GM23248 (cell line): ENCODE measurements at regions not wholly inside any gene's neighbourhood (a gene's known extent, or its start where the extent isn't known, plus 50 kb on each side); places are given as distances from the start of the nearest gene placed in this dataset.
"Not testable (repeated sequence)": the region's sequence is repeated elsewhere in the genome, so short reads cannot be mapped to it uniquely, and the experiment has no call there.

ENCODE experiments used
- DNase-seq: peaks from one replicate; pipeline ENCODE4 v3.0.0-alpha.2; 2015
- H2AFZ ChIP-seq: fragments of 200-600 bp; sonication (generic); 2 replicates; pipeline ENCODE4 v1.6.1; 2016; ENCODE audit warnings: antibody characterized with exemption
- H3F3A ChIP-seq: fragments of 200-600 bp; sonication (generic); 2 replicates; pipeline ENCODE4 v1.6.1; 2016; ENCODE audit warnings: mild to moderate bottlenecking, antibody characterized with exemption, mixed run types; ENCODE audit not compliant: insufficient read depth
- H3K27ac ChIP-seq: fragments of 200-600 bp; sonication (generic); 2 replicates; pipeline ENCODE4 v1.5.1; 2016; ENCODE audit warnings: mild to moderate bottlenecking
- H3K27me3 ChIP-seq: fragments of 200-600 bp; sonication (generic); replicated peaks from 2 replicates; pipeline ENCODE4 v1.6.1; 2016; ENCODE audit warnings: mild to moderate bottlenecking; ENCODE audit not compliant: insufficient read depth
- H3K36me3 ChIP-seq: fragments of 200-600 bp; sonication (generic); 2 replicates; pipeline ENCODE4 v1.6.1; 2016; ENCODE audit warnings: low read depth, mild to moderate bottlenecking
- H3K4me1 ChIP-seq: fragments of 200-600 bp; sonication (generic); 2 replicates; pipeline ENCODE4 v1.6.1; 2016; ENCODE audit warnings: mild to moderate bottlenecking; ENCODE audit not compliant: insufficient read depth
- H3K4me2 ChIP-seq: fragments of 200-600 bp; sonication (generic); one replicate; pipeline ENCODE4 v1.6.1; 2016; ENCODE audit warnings: mild to moderate bottlenecking; ENCODE audit not compliant: unreplicated experiment
- H3K4me3 ChIP-seq: fragments of 200-600 bp; sonication (generic); 2 replicates; pipeline ENCODE4 v1.5.1; 2016; ENCODE audit warnings: mild to moderate bottlenecking
- H3K79me2 ChIP-seq: fragments of 200-600 bp; sonication (generic); 2 replicates; pipeline ENCODE4 v1.6.1; 2016; ENCODE audit warnings: mild to moderate bottlenecking; ENCODE audit not compliant: insufficient read depth
- H3K9ac ChIP-seq: fragments of 200-600 bp; sonication (generic); 2 replicates; pipeline ENCODE4 v1.6.1; 2016; ENCODE audit warnings: mild to moderate bottlenecking
- H3K9me2 ChIP-seq: fragments of 200-600 bp; sonication (generic); 2 replicates; pipeline ENCODE4 v1.6.1; 2016; ENCODE audit warnings: mixed run types, mild to moderate bottlenecking, moderate library complexity; ENCODE audit not compliant: insufficient read depth
- H3K9me3 ChIP-seq: fragments of 200-600 bp; sonication (generic); one replicate; pipeline ENCODE4 v1.6.1; 2017; ENCODE audit warnings: low read depth
- H4K20me1 ChIP-seq: fragments of 200-600 bp; sonication (generic); 2 replicates; pipeline ENCODE4 v1.6.0; 2016; ENCODE audit not compliant: insufficient read depth
- EZH2 ChIP-seq: fragments of 200-600 bp; sonication (generic); IDR thresholded peaks from 2 replicates; pipeline ENCODE4 v1.6.1; 2018; ENCODE audit warnings: antibody characterized with exemption, mild to moderate bottlenecking; ENCODE audit not compliant: insufficient read depth, poor library complexity, severe bottlenecking
- EZH2phosphoT487 ChIP-seq: fragments of 200-600 bp; sonication (generic); IDR thresholded peaks from 2 replicates; pipeline ENCODE4 v1.6.1; 2018; ENCODE audit warnings: antibody characterized with exemption, moderate library complexity, mild to moderate bottlenecking, low read depth; ENCODE audit not compliant: insufficient read depth
- WGBS, 2 experiments: methylation state at CpG; one replicate each; pipeline ENCODE4 v1.1.6; 2015 to 2017; ENCODE audit warnings: low lambda C conversion rate in 2 of 2, low coverage in 1 of 2; ENCODE audit errors: missing lambda C conversion rate in 2 of 2; 5-methylcytosine and 5-hydroxymethylcytosine counted together
- in situ Hi-C: fragments of 300-500 bp; cut with MboI; formaldehyde crosslinking; loops from 2 replicates; pipeline ENCODE4 v1.15.0; 2020

DNA sequence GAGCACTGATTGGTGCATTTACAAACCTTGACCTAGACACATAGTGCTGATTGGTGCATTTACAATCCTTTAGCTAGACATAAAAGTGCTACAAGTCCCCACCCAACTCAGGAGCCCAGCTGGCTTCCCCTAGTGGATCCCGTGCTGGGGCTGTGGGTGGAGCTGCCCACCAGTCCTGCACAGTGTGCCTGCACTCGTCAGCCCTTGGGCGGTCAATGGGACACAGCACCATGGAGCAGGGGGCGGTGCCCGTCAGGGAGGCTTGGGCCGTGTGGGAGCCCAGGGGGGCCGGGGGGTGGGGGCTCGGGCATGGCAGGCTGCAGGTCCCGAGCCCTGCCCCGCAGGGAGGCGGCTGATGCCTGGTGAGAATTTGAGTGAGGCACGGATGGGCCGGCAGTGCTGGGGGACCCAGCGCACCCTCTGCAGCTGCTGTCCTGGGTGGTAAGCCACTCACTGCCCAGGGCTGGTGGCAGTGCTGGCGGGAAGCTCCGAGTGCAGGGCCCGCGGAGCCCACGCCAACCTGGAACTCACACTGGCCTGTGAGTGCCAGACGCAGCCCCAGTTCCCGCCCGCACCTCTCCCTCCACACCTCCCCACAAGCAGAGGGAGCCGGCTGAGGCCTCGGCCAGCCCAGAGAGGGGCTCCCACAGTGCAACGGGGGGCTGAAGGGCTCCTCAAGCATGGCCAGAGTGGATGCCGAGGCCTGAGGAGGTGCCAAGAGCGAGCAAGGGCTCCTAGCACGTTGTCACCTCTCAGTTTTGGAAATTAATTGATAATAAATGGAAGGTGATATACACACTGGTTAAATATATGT, 207.7 kb downstream of the RAP2B start:
- Histone ChIP-seq H4K20me1 (no peaks in the 10 kb centered on the region), H3K4me2 (no peak overlapping the region), H3K4me3 (no peak overlapping the region), H3K27ac (no peak overlapping the region), H3K4me1 (no peaks in the 10 kb centered on the region), H3K9me2 (no peaks in the 10 kb centered on the region), H3K27me3 (no peaks in the 10 kb centered on the region), H3K9me3 (no peaks in the 10 kb centered on the region), H3K9ac (no peak overlapping the region), H3K79me2 (no peaks in the 10 kb centered on the region), H3K36me3 (no peaks in the 10 kb centered on the region), H3F3A (no peaks in the 10 kb centered on the region; the same call in 1 of the 2 replicates), H2AFZ (no peak overlapping the region)
- no peak for TF ChIP-seq EZH2phosphoT487
- no peak for TF ChIP-seq EZH2
- 68 to 71% methylated on average over 14 to 28 of the region's 28 CpGs for WGBS, 2 experiments
- no peak for DNase-seq
- in situ Hi-C loops, result no loop called here

DNA sequence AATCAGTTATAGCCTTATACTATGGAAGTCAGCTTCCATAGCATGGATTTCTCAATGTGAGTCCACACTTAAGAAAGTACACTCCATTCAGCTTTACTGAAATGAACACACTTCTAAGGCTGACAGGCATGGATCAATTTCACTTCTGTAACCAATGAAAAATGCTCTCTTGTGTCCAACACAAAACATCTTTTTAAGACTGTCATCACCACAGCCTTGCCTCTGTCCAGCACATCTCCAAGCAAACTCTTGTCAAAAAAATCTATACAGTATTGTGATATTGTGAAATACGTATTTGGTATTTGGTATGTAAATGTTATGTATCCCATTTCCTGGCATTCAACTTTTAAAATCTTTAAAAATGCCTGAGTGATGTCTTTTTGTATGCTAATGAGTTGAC, 208.7 kb downstream of the RAP2B start:
- TF ChIP-seq EZH2, result no peak
- no peak for TF ChIP-seq EZH2phosphoT487
- Histone ChIP-seq H3F3A (no peaks in the 10 kb centered on the region; the same call in 1 of the 2 replicates), H3K4me3 (no peak overlapping the region), H4K20me1 (no peaks in the 10 kb centered on the region), H3K27ac (no peak overlapping the region), H3K9ac (no peak overlapping the region), H3K36me3 (no peaks in the 10 kb centered on the region), H3K9me2 (no peaks in the 10 kb centered on the region), H3K4me1 (no peaks in the 10 kb centered on the region), H3K27me3 (no peaks in the 10 kb centered on the region), H2AFZ (no peak overlapping the region), H3K79me2 (no peaks in the 10 kb centered on the region), H3K4me2 (no peak overlapping the region), H3K9me3 (no peaks in the 10 kb centered on the region)
- WGBS, 2 experiments, result 82% methylated on average over 1 of the region's 1 CpG
- DNase-seq, result no peak
- in situ Hi-C loops, result no loop called here

DNA sequence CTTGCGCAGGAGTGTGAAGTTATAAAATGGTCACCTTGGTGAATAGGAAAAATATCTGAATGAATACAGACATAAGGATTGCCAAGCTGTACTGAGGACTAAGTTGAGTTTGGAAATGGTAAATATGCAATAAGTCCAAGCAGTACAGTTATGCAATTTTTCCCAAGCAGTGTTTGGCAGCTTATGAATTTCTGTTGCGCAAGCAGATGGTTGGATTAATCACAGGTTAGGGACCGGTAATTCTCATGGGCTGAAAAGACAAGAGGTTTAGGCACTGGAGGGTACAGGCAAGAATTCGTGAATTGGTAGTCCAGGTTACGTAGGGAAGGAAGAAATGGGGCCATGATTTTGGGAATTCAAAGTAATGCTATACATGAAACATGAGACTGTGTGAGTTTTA, 210.3 kb downstream of the RAP2B start:
- peak; percentile 76 for DNase-seq
- H3K27me3 ChIP-seq, result no peaks in the 10 kb centered on the region
- WGBS, 2 experiments, result 59 to 60% methylated on average over 5 of the region's 5 CpGs
- no peaks in the 10 kb centered on the region for H3K36me3 ChIP-seq
- H3K27ac ChIP-seq, result no peak overlapping the region
- in situ Hi-C loops, result no loop called here
- H3K4me3 ChIP-seq, result no peak overlapping the region
- no peaks in the 10 kb centered on the region for H4K20me1 ChIP-seq
- H3K79me2 ChIP-seq, result no peaks in the 10 kb centered on the region
- TF ChIP-seq EZH2phosphoT487, result no peak
- TF ChIP-seq EZH2, result no peak
- H3K9me3 ChIP-seq, result no peaks in the 10 kb centered on the region
- no peak overlapping the region for H2AFZ ChIP-seq
- H3K9ac ChIP-seq, result no peak overlapping the region
- no peak overlapping the region for H3K4me2 ChIP-seq
- no peaks in the 10 kb centered on the region for H3K9me2 ChIP-seq
- no peaks in the 10 kb centered on the region for H3K4me1 ChIP-seq
- no peaks in the 10 kb centered on the region; the same call in 1 of the 2 replicates for H3F3A ChIP-seq

DNA sequence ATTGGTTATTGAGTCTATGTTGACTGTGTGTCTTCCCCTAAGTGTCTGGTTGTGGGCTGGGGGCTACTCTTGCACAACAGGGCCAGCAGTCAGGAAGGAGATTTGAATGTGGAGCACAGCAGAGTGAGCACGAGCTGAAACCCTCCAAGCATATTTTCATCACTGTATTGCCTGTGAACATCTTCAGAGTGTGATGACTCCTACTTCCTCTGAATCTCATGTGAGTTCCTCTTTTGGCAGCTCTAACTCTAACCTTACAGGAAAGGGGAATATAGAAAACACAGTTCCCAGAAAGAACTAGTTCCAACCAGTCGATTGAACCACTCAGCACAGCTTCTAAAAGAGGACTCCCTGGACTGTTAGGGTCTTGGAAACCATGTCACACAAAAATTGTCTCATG, 211.6 kb downstream of the RAP2B start:
- H4K20me1 ChIP-seq, result no peaks in the 10 kb centered on the region
- in situ Hi-C loops, result no loop called here
- DNase-seq, result peak; percentile 20
- no peak overlapping the region for H3K9ac ChIP-seq
- H3K9me3 ChIP-seq, result no peaks in the 10 kb centered on the region
- 66 to 76% methylated on average over 2 of the region's 2 CpGs for WGBS, 2 experiments
- no peaks in the 10 kb centered on the region; the same call in 1 of the 2 replicates for H3F3A ChIP-seq
- H2AFZ ChIP-seq, result no peak overlapping the region
- no peak for TF ChIP-seq EZH2
- no peak overlapping the region for H3K4me2 ChIP-seq
- no peaks in the 10 kb centered on the region for H3K27me3 ChIP-seq
- H3K79me2 ChIP-seq, result no peaks in the 10 kb centered on the region
- no peak overlapping the region for H3K4me3 ChIP-seq
- no peaks in the 10 kb centered on the region for H3K36me3 ChIP-seq
- no peaks in the 10 kb centered on the region for H3K9me2 ChIP-seq
- H3K27ac ChIP-seq, result no peak overlapping the region
- H3K4me1 ChIP-seq, result no peaks in the 10 kb centered on the region

DNA sequence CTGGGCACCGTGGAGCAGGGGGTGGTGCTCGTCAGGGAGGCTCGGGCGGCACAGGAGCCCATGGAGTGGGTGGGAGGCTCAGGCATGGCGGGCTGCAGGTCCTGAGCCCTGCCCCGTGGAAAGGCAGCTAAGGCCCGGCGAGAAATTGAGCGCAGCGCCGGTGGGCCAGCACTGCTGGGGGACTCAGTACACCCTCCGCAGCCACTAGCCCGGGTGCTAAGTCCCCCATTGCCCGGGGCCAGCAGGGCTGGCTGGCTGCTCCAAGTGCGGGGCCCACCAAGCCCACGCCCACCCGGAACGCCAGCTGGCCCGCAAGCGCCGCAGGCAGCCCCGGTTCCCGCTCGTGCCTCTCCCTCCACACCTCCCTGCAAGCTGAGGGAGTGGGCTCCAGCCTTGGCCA, 216.3 kb downstream of the RAP2B start:
- H3K9ac ChIP-seq, H3K4me2 ChIP-seq, H3K4me3 ChIP-seq, H3K9me3 ChIP-seq, H3K4me1 ChIP-seq, H3F3A ChIP-seq, in situ Hi-C loops, H4K20me1 ChIP-seq, H3K9me2 ChIP-seq, H3K79me2 ChIP-seq, H3K27me3 ChIP-seq, H3K36me3 ChIP-seq, H2AFZ ChIP-seq, H3K27ac ChIP-seq, DNase-seq: not testable (repeated sequence)
- WGBS, 2 experiments, result 78 to 85% methylated on average over 4 to 19 of the region's 24 CpGs
